Vagina (tissue), 2 donors: ENCODE measurements at regions not wholly inside any gene's neighbourhood (a gene's known extent, or its start where the extent isn't known, plus 50 kb on each side); places are given as distances from the start of the nearest gene placed in this dataset.

Experiments used
- CTCF ChIP-seq, 3 experiments: fragments of 450-650 bp in 2 of 3; fragments of 200-600 bp in 1 of 3; sonication (generic) in 1 of 3; IDR thresholded peaks; one replicate each; pipeline ENCODE4 v1.5.1; 2017 to 2019; ENCODE audit warnings: antibody characterized with exemption in 3 of 3, mild to moderate bottlenecking in 2 of 3, moderate library complexity in 2 of 3
- POLR2A ChIP-seq, 2 donors: fragments of 450-650 bp; IDR thresholded peaks; one replicate each; pipeline ENCODE4 v1.6.1; 2017; ENCODE audit warnings: antibody characterized with exemption in 2 of 2, mild to moderate bottlenecking in 2 of 2, moderate library complexity in 2 of 2

GRCh38 chr4:124065422-124065821 is 647.1 kb downstream of the ANKRD50 start:
- TF ChIP-seq POLR2A (IDR thresholded peaks at IDR 0.05) (no peak), CTCF (IDR thresholded peaks at IDR 0.05) (no peak)
